OCI-LY3 (cell line): ENCODE measurements at regions not wholly inside any gene's neighbourhood (a gene's known extent, or its start where the extent isn't known, plus 50 kb on each side); places are given as distances from the start of the nearest gene placed in this dataset.

Experiments
- H2AFZ ChIP-seq: fragments of 200-600, 300-600 bp; shearing (Covaris generic); 2 replicates; pipeline ENCODE4 v1.6.0; 2014; ENCODE audit warnings: antibody characterized with exemption, low read depth, low read length
- H3K27ac ChIP-seq: fragments of 200-600, 300-600 bp; sonication (generic); 2 replicates; pipeline ENCODE4 v1.5.1; 2014; ENCODE audit warnings: mild to moderate bottlenecking, low read length, moderate library complexity, mixed read lengths
- H3K27me3 ChIP-seq: fragments of 200-600, 300-600 bp; sonication (generic); 2 replicates; pipeline ENCODE4 v1.6.1; 2014; ENCODE audit warnings: low read depth, low read length, mixed read lengths
- H3K36me3 ChIP-seq: fragments of 200-600, 300-600 bp; sonication (generic); replicated peaks from 2 replicates; pipeline ENCODE3; 2014; ENCODE audit warnings: low read depth, low read length, mixed read lengths
- H3K4me1 ChIP-seq: fragments of 300-600, 200-600 bp; sonication (generic); 2 replicates; pipeline ENCODE4 v1.6.1; 2014; ENCODE audit warnings: low read length, mixed read lengths
- H3K4me2 ChIP-seq: fragments of 200-600, 300-600 bp; sonication (generic); 2 replicates; pipeline ENCODE4 v1.6.1; 2014; ENCODE audit warnings: low read length, mixed read lengths
- H3K4me3 ChIP-seq: fragments of 300-600, 200-600 bp; sonication (generic); 2 replicates; pipeline ENCODE4 v1.5.1; 2014; ENCODE audit warnings: antibody characterized with exemption, mild to moderate bottlenecking, low read length, moderate library complexity
- H3K79me2 ChIP-seq: fragments of 300-600, 200-600 bp; shearing (Covaris generic); 2 replicates; pipeline ENCODE4 v1.6.1; 2014; ENCODE audit warnings: mild to moderate bottlenecking, low read length, mixed read lengths
- H3K9ac ChIP-seq: fragments of 300-600, 200-600 bp; shearing (Covaris generic); 2 replicates; pipeline ENCODE4 v1.6.0; 2014; ENCODE audit warnings: mild to moderate bottlenecking, low read length, moderate library complexity
- H3K9me3 ChIP-seq: fragments of 200-600, 300-600 bp; shearing (Covaris generic); 2 replicates; pipeline ENCODE4 v1.6.1; 2014; ENCODE audit warnings: low read length, mixed read lengths; ENCODE audit not compliant: insufficient read depth
- H4K20me1 ChIP-seq: fragments of 200-600, 300-600 bp; sonication (generic); 2 replicates; pipeline ENCODE4 v1.6.1; 2016; ENCODE audit warnings: low read length, mixed read lengths; ENCODE audit not compliant: insufficient read depth
- CTCF ChIP-seq: fragments of 200-600, 300-600 bp; sonication (generic); IDR thresholded peaks from 2 replicates; pipeline ENCODE4 v1.5.1; 2014; ENCODE audit warnings: antibody characterized with exemption, low read length, low read depth
- EZH2phosphoT487 ChIP-seq: fragments of 200-600 bp; shearing (Covaris generic); IDR thresholded peaks from 2 replicates; pipeline ENCODE4 v1.6.1; 2018; ENCODE audit warnings: antibody characterized with exemption, mixed run types, low read depth

DNA sequence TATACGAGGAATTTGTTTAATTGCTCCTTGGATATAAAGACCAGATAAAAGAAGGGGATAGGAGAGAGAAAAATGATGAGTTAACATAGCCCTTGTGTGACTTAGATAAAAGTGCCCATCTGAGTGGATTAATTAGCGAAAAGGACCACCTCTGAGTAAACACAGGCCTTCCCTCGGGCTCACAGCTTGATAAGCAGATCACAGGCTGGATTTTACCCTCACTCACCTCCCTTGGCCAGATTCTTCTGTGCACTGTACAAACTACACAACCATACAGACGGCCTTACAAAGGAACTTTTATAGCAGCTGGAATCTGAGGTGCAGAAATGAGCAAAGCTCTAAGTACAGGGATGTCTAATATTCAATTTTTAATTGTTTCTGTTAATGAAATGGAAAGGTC is 112.4 kb upstream of the STT3B start:
- no peaks in the 10 kb centered on the region for H4K20me1 ChIP-seq

GRCh38 chr3:31421314-31422048 is 111.2 kb upstream of the STT3B start:
- no peaks in the 10 kb centered on the region for H3K36me3 ChIP-seq
- H4K20me1 ChIP-seq = no peaks in the 10 kb centered on the region
- H3K4me2 ChIP-seq = no peak overlapping the region
- no peak overlapping the region for H3K27ac ChIP-seq
- H3K4me3 ChIP-seq = no peak overlapping the region
- no peak for TF ChIP-seq CTCF
- TF ChIP-seq EZH2phosphoT487 = no peak
- no peak overlapping the region for H3K9ac ChIP-seq
- H3K79me2 ChIP-seq = no peaks in the 10 kb centered on the region
- no peaks in the 10 kb centered on the region for H3K9me3 ChIP-seq
- H3K27me3 ChIP-seq = no peaks in the 10 kb centered on the region
- no peaks in the 10 kb centered on the region for H3K4me1 ChIP-seq
- H2AFZ ChIP-seq = no peak overlapping the region

More for the DNA sequence above, 112.4 kb upstream of the STT3B start:
- Histone ChIP-seq H3K79me2 (no peaks in the 10 kb centered on the region), H3K9me3 (no peaks in the 10 kb centered on the region), H3K4me3 (no peak overlapping the region), H3K4me2 (no peak overlapping the region), H3K36me3 (no peaks in the 10 kb centered on the region), H3K4me1 (no peaks in the 10 kb centered on the region), H2AFZ (no peak overlapping the region), H3K9ac (no peak overlapping the region), H3K27me3 (no peaks in the 10 kb centered on the region), H3K27ac (no peak overlapping the region)
- TF ChIP-seq EZH2phosphoT487 (no peak), CTCF (no peak)

DNA sequence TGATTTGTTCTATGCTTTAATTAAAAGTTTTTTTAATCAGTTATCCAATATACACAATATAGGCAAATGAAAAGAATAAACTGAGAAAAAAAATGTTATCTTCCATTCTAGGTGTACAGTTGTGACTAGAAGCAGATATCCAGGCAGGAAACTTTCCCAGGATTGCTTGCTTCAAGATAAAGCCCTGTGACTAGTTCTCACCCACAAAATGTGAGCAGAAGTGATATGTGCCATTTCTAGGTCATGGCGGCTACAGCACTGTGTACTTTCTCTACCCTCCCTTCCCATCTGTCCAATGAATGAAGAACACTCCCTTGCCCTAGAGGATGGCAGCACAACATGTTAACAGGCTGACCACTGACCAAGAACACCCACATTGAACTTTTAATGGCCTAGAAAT is 110.5 kb upstream of the STT3B start:
- Histone ChIP-seq H3K27me3 (no peaks in the 10 kb centered on the region), H3K9me3 (no peaks in the 10 kb centered on the region), H3K4me3 (no peak overlapping the region), H3K27ac (no peak overlapping the region), H3K4me1 (no peaks in the 10 kb centered on the region), H3K36me3 (no peaks in the 10 kb centered on the region), H4K20me1 (no peaks in the 10 kb centered on the region), H3K9ac (no peak overlapping the region), H3K4me2 (no peak overlapping the region), H2AFZ (no peak overlapping the region), H3K79me2 (no peaks in the 10 kb centered on the region)
- TF ChIP-seq EZH2phosphoT487 (no peak), CTCF (no peak)

DNA sequence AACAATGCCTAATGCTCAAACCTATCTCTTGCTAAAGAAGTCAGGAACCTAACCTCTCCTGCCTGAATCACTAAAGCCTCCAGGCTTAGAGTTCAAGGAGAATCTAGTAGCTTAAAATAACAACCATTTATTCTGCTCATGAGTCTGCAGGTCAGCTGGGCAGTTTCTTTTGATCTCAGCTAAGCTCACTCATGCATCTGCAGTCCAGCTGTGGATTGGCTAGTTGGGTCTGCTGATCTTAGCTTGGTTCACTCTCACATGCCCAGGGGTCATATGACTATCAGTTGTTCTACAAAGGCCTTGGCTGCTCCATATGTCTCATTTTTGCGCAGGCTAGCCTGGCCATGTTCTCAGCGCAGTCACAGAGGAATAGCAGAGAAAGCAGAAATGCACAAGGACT is 109.2 kb upstream of the STT3B start:
- H2AFZ ChIP-seq = no peak overlapping the region
- TF ChIP-seq EZH2phosphoT487 (no peak), CTCF (no peak)
- H3K27ac ChIP-seq = no peak overlapping the region

More for the DNA sequence above, 109.2 kb upstream of the STT3B start:
- Histone ChIP-seq H3K4me1 (no peaks in the 10 kb centered on the region), H3K4me3 (no peak overlapping the region), H3K9me3 (no peaks in the 10 kb centered on the region), H3K27me3 (no peaks in the 10 kb centered on the region), H3K79me2 (no peaks in the 10 kb centered on the region), H3K36me3 (no peaks in the 10 kb centered on the region), H4K20me1 (no peaks in the 10 kb centered on the region), H3K4me2 (no peak overlapping the region), H3K9ac (no peak overlapping the region)
